HG02943 (cell line): ENCODE measurements at regions not wholly inside any gene's neighbourhood (a gene's known extent, or its start where the extent isn't known, plus 50 kb on each side); places are given as distances from the start of the nearest gene placed in this dataset.

ENCODE experiments used
- ATAC-seq: cut with Tn5 transposase; IDR thresholded peaks from one replicate; pipeline ENCODE4 v1.9.1; 2021; ENCODE audit warnings: mild to moderate bottlenecking, low read depth, moderate library complexity; ENCODE audit not compliant: unreplicated experiment

DNA sequence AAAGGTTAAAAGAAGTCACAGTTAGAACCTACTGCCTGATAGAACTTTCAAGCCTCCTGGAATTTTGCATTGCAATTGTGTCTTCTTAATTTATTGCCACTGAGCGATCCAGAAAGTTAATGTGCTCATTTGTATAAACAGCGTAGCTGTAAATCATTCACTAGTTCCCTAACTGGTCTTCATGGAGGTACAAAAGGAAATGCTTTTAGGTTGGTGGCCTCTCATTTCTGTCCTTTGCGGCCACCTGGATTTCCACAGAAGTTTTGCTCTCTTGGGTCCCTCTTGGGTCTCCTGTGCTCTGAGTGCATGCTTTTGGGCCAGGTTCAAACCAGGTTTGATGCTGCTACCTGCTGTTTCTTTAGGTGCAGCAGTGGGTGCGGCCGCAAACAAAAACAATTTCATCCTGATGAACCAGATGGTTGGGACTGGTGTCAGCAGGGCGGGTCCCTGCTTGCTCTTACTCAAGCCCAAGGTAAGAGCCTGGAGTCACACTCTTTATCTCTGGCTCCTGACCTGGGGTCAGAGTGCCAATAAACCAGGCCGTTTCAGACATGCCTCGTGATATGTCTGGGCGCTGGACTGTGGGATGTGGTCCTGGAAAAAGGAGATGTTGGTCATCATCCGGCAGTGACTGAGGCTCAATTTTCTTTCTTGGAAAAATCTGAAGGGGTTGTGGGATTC, 270.1 kb downstream of the PTTG2 start:
- no peak for ATAC-seq

- ATAC-seq, result no peak
Observed at GRCh38 chr4:38230821-38231563, 270.8 kb downstream of the PTTG2 start.

GRCh38 chr4:38231626-38232025, 271.4 kb downstream of the PTTG2 start:
- no peak for ATAC-seq

GRCh38 chr4:38232741-38233140, 272.5 kb downstream of the PTTG2 start:
- ATAC-seq, result no peak

GRCh38 chr4:38233727-38234480, 273.7 kb downstream of the PTTG2 start:
- ATAC-seq, result no peak

DNA sequence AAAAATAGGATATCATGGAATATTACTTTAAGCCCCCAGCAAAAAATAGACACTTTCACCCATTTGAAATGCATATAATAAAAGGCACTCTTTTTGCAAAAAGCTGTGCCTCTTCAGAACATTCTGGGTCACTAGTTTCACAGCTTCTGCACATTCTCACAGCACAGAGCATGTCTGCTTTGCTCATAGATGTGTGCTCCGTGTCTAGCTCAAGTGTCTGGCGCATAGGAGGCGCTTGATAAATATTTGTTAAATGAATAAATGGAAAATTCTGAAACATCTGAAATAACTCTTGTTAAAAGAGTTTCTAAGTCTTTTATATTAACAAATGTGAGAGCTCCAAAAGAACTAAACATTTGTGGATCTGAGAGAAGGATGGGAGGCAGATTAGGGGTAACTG, 275.2 kb downstream of the PTTG2 start:
- no peak for ATAC-seq

GRCh38 chr4:38236003-38236402, 275.8 kb downstream of the PTTG2 start:
- ATAC-seq, result no peak

DNA sequence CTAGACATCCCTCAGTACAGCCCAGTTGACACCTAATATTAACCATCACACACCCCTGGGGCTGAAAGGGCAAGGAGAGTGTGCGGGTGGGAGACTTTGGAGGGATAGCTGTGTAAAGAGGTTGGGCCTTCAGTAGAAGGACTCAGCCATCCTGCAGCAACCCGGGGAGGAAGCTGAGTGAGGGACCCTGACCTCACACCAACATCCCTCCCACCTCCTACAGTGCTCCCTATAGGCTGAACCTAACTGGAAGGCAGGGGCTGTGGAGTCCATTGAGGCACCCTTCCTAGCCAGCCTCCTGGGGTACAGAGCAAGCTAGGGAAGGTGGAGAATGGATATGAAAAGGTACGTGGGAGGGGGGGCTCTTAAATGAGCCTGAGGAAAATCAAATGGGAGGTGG, 276.3 kb downstream of the PTTG2 start:
- ATAC-seq, result no peak

GRCh38 chr4:38237139-38237538, 276.9 kb downstream of the PTTG2 start:
- ATAC-seq, result no peak

GRCh38 chr4:38241541-38241940, 281.3 kb downstream of the PTTG2 start:
- ATAC-seq, result no peak

DNA sequence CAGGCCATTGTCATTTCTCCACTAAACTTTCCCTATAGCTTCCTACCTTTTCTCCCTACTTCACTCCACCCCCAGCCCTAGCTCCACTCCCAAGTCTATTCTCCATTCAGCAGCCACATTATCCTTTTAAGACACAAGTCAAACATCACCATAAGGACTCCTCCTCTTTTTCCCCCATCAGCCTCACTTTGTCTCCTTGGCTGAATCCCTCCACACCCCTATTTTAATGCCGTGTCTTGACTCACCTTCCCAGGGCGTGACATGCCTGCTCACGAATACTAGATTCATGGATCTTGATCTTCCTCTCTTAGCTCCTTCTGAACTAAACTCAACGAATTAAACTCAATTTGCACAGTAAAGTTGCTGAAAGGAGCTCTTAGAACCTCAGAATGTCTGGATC, 281.9 kb downstream of the PTTG2 start:
- ATAC-seq, result no peak

- ATAC-seq, result no peak
Observed at GRCh38 chr4:38242822-38243387, 282.7 kb downstream of the PTTG2 start.

GRCh38 chr4:38243388-38244053, 283.3 kb downstream of the PTTG2 start:
- no peak for ATAC-seq

GRCh38 chr4:38254825-38255224, 294.6 kb downstream of the PTTG2 start:
- no peak for ATAC-seq

DNA sequence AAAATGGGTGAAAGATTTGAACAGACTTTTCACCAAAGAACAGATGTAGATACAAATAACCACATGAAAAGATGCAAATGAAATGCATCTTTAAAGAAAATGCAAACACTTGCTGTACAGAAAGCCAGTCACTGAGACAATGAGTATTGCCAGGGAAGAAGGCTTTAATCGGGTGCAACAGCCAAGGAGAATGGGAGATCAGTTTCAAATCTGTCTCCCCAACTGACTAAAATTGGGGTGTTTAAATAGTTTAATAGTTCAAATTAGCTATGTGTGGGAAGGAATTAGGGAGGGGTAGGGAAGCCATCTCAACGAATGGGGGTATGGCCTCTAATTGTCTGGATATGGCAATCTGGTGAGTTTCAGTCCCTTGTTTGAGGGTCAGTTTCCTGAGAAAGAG, 295.4 kb downstream of the PTTG2 start:
- no peak for ATAC-seq

DNA sequence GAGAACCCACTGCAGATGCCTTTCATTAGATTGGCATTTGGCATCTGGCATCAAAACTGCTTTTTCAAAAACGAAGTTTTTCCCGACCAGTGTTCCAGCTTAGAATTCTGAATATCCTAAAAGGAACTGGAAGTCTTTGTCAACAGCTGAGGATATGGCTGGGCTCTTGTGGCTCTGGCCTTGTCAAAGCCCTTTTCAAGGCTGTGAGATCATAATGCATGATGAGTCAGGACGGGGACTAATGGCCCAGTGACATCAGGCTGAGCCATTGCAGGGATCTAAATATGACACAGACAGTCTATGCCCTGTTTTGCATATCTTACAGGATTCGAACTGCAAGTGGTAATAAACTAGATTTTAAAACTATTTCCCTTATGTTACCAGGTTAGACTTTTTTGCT, 306.4 kb downstream of the PTTG2 start:
- ATAC-seq, result no peak

- ATAC-seq, result no peak
Observed at GRCh38 chr4:38268108-38268820, 308.1 kb downstream of the PTTG2 start.

GRCh38 chr4:38268837-38269236, 308.6 kb downstream of the PTTG2 start:
- ATAC-seq, result no peak

DNA sequence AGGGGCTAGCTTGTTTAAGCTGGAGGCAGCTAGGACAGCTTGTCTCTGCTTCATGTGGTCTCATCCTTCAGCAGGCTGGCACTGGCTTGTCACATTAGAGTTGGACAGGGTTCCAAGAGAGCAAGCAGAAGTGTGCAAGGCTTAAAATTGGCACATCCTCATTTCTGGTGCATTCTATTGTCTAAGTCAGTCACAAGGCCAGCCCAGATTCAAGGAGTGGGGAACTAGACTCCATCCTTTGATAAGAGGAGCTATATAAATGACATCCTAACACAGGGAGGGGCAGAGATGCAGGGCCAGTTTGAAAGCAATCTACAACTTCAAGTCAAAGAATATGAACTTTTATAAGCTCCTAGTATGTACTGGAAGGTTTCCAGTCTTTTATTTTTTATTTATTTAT, 313.2 kb downstream of the PTTG2 start:
- no peak for ATAC-seq
